Midbrain (tissue), 1 donor: ENCODE measurements at regions not wholly inside any gene's neighbourhood (a gene's known extent, or its start where the extent isn't known, plus 50 kb on each side); places are given as distances from the start of the nearest gene placed in this dataset.
A peak's percentile ranks its signal among the peaks of the same experiment; 100 is the strongest.
"Not testable (repeated sequence)": the region's sequence is repeated elsewhere in the genome, so short reads cannot be mapped to it uniquely, and the experiment has no call there.

Source experiments
- DNase-seq: peaks from one replicate; lab custom pipeline; 2025; lab: John Stamatoyannopoulos, UW

- DNase-seq: no peak
These were observed 201.7 kb upstream of the ADAMTS3 start for GRCh38 chr4:72770708-72771107.

GRCh38 chr4:72768364-72768763, 199.3 kb upstream of the ADAMTS3 start:
- DNase-seq: no peak

GRCh38 chr4:72767618-72768302, 198.7 kb upstream of the ADAMTS3 start:
- DNase-seq: no peak

- not testable (repeated sequence) for DNase-seq
These were observed 196.8 kb upstream of the ADAMTS3 start for GRCh38 chr4:72765788-72766187.

- DNase-seq: no peak
These were observed 192.5 kb upstream of the ADAMTS3 start for GRCh38 chr4:72761368-72762038.

- not testable (repeated sequence) for DNase-seq
These were observed 184.4 kb upstream of the ADAMTS3 start for GRCh38 chr4:72753414-72753813.

GRCh38 chr4:72744103-72744725, 175.2 kb upstream of the ADAMTS3 start:
- no peak for DNase-seq

GRCh38 chr4:72743078-72743477, 174.1 kb upstream of the ADAMTS3 start:
- no peak for DNase-seq

GRCh38 chr4:72715299-72715698, 146.3 kb upstream of the ADAMTS3 start:
- no peak for DNase-seq

GRCh38 chr4:72714482-72715279, 145.7 kb upstream of the ADAMTS3 start:
- DNase-seq: no peak

- no peak for DNase-seq
These were observed 144.0 kb upstream of the ADAMTS3 start for GRCh38 chr4:72712997-72713396.

- DNase-seq: no peak
These were observed 140.5 kb upstream of the ADAMTS3 start for GRCh38 chr4:72709475-72709874.

GRCh38 chr4:72706684-72707083, 137.7 kb upstream of the ADAMTS3 start:
- DNase-seq: no peak

GRCh38 chr4:72704925-72705640, 136.1 kb upstream of the ADAMTS3 start:
- DNase-seq: not testable (repeated sequence)

- no peak for DNase-seq
These were observed 133.9 kb upstream of the ADAMTS3 start for GRCh38 chr4:72702948-72703347.

GRCh38 chr4:72701987-72702819, 133.2 kb upstream of the ADAMTS3 start:
- peak; percentile 53 for DNase-seq

GRCh38 chr4:72690771-72691170, 121.8 kb upstream of the ADAMTS3 start:
- no peak for DNase-seq

GRCh38 chr4:72689923-72690322, 120.9 kb upstream of the ADAMTS3 start:
- DNase-seq: no peak

GRCh38 chr4:72686390-72686789, 117.4 kb upstream of the ADAMTS3 start:
- not testable (repeated sequence) for DNase-seq

GRCh38 chr4:72679666-72680065, 110.6 kb upstream of the ADAMTS3 start:
- DNase-seq: no peak

- DNase-seq: no peak
These were observed 108.9 kb upstream of the ADAMTS3 start for GRCh38 chr4:72677886-72678285.
